ENCODE measurements at regions not wholly inside any gene's neighbourhood (a gene's known extent, or its start where the extent isn't known, plus 50 kb on each side); places are given as distances from the start of the nearest gene placed in this dataset.
"Not testable (repeated sequence)": the region's sequence is repeated elsewhere in the genome, so short reads cannot be mapped to it uniquely, and the experiment has no call there.

GRCh38 chr5:21301205-21301604 is 1313.2 kb upstream of the CDH18 start:
- TF ChIP-seq POLR2A (IDR thresholded peaks at IDR 0.05; ENCODE audit: low read depth, low read length); SPI1 (IDR thresholded peaks at IDR 0.05; ENCODE audit: low read depth, low read length); TAF1 (IDR thresholded peaks at IDR 0.05; ENCODE audit: low read depth, low read length); POLR2AphosphoS5 (IDR thresholded peaks at IDR 0.05; ENCODE audit: low read depth, low read length); POU2F2 (IDR thresholded peaks at IDR 0.05; ENCODE audit: low read depth, low read length); PAX5 (IDR thresholded peaks at IDR 0.05; ENCODE audit: insufficient read depth, low read length, severe bottlenecking): not testable (repeated sequence)

All from GM12891 (cell line).